GM18520 (cell line): ENCODE measurements at regions not wholly inside any gene's neighbourhood (a gene's known extent, or its start where the extent isn't known, plus 50 kb on each side); places are given as distances from the start of the nearest gene placed in this dataset.

Experiments
- ATAC-seq: cut with Tn5 transposase; IDR thresholded peaks from one replicate; pipeline ENCODE4 v1.9.1; 2021; ENCODE audit not compliant: unreplicated experiment

DNA sequence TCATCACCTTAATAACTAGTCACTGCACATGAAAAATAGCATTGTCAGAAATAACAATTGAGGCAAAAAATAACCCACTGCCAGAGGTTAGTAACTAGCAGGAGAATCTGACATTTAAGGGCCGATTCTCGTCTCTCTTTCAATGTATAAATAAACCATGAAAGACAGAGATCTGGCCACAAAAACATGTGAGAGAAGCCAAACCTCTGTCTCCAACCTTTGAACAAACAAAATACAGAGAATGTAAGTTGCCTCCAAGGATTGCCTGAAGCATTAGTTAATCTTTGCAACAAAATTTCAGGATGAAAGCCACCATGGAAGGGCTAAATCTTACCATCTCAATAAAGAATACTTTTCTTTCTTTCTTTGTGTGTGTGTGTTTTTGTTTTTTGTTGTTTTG lies 257.4 kb upstream of the TMTC1 start:
- ATAC-seq: no peak

- ATAC-seq: no peak
Observed at GRCh38 chr12:30030693-30031374, 247.1 kb upstream of the TMTC1 start.

DNA sequence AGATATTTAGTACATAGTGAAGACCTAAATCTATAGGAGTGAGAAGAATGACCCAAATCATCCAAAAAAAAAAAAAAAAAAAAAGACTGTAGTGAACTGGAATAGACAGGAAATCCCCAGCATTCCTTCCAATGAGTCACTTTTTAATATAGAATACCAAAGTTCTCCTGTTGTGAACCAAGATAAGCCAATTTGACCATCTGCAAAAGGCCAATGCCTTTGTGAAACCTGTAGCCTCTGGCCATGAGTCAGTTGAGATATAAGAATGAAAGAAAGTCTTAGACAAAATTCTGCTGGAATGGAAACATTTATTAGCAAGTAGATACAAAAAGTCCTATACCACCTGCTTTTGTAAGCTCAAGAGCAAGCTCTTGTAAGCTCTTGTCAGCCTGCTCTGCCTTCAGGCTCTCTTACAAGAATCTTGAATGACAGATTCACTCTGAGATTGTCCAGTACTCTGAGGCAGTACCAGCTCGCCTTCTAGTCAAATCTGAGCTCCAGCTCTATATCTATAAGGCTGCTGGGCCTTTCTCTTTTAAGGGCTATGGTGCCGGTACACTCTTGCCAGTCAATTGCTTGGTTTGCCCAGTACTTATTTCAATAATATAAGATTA lies 243.0 kb upstream of the TMTC1 start:
- no peak for ATAC-seq

DNA sequence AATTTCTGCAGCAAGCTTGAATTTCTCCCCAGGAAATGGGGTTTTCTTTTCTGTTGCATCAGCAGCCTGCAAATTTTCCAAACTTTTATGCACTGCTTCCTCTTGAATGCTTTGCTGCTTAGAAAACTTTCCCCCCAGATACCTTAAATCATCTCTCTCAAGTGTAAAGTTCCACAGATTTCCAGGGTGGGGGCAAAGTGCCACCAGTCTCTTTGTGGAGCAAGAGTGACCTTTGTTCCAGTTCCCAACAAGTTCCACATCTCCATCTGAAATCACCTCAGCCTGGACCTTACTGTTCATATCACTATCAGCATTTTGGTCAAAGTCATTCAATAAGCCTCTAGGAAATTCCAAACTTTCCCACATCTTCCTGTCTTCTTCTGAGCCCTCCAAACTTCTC lies 241.6 kb upstream of the TMTC1 start:
- ATAC-seq: no peak

DNA sequence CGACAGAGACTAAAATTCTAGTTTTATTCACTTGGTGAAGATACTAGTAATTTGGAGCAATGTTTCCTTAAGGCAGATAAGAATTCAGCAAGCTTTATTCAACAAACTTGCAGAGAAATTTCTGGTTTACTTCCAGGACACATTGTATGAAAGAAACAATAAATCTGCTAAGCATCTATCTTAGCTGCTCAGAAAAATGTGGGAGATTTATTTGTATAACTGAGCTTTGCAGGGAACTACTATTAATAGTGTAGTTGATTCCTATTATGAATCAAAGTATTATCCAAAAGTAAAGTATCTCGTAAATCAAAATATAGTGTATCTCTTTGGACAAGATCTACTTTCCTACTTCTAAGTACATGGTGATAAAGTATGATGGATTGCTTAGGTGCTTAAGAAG lies 239.4 kb upstream of the TMTC1 start:
- no peak for ATAC-seq

- ATAC-seq: no peak
Observed at GRCh38 chr12:30021051-30021833, 237.5 kb upstream of the TMTC1 start.

DNA sequence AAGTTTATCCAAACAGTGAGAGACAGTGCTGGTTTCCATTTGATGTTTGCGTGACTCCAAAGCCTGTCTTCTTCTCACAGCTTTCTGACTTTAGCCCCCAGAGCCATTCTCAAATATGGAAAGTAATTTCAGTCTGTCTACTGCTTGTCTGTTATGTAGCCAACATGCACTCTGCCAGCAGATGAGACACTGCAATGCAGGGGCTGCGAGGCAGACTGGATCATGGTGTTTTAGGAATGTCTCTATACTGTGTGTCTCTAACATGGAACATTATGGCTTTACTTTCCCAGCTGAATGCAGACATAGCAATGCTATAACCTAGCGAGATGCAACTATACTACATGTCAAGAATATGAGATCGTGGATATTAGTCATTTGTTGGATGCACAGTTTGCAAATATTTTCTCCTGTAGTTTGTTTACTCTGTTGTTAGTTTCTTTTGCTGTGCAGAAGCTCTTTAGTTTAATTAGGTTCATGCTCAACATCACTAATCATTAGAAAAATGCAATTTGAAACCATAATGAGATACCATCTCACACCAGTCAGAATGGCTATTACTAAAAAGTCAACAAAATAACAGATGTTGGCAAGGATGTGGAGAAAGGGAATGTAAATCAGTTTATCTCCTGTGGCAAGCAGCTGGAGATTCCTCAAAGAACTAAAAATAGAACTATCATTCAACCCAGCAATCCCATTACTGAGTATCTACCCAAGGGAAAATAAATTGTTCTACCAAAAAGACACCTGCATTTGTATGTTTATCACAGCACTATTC lies 235.8 kb upstream of the TMTC1 start:
- ATAC-seq: no peak

- no peak for ATAC-seq
Observed at GRCh38 chr12:30016540-30017055, 232.9 kb upstream of the TMTC1 start.

DNA sequence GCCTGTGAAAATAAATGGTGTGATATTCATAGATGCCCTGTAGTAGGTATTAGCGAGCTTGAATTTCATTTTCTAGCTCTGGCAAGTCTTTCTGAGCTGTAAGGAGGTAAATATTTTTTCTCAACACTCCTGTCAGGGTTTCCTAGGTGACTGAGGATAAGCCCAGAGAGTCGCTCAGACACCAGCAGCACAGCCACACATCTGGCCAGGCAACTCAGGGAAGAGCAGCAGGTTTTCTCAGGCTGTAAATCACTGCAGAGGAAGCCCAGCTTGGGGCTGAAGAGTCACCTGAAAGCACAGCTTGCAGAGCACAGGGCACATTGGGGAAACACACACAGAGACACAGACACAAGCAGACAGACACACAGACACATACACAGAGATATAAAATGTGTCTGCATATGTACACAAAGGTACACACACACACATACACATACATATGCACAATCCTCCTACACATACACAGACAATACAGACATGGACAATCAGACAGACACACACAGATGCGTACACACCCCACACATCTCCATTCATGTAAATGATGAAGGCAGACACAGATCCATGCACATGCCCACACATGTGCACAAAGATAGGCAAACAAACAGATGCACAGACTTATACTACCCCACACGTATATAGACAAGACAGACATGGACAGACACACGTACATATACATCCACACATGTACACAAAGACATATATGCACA lies 232.0 kb upstream of the TMTC1 start:
- no peak for ATAC-seq

DNA sequence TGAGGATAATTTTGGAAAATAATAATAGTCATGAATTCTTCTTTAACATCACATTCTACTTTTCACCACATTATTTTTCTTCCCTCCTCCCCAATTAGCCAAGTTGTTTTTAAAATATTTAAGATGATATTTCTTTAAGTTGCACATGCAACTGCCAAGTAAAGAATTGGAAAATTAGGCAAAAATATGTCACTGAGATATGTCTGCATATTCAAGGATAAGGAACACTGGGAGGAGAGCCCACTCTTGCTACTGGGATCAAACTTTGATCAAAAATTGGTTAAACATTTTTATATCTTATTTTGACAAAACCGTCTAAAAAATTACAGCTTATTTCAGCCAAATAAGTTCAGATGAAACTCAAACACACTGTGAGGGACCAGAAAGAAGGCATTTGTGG lies 231.2 kb upstream of the TMTC1 start:
- no peak for ATAC-seq

DNA sequence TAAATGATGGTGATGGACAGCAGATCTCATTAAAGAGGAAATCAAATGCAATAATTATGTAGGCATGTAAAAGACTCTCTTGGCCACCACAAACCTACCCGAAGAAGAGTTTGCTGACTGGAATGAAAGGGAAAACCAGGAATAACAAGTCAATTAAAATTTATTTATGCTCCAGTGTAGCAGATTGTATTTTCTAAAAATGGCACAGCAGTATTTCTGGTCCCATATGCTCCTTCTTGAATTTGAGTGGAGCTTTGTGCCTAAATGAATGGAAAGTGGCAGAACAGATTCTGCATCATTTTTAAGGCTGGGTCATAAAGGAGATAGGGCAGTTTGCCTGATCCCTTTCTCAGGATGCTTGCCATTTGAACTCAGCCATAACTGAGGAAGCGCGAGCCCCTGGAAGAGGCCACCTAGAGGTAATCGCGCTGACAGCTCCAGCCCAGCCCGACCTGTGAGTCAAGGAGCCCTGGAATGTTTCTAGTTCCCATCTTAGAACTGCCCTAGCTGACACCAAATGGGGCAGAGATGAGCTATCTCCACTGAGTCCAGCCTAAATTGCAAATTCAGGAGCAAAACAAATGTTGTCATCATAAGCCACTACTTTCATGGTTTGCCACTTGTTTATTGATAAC lies 229.2 kb upstream of the TMTC1 start:
- no peak for ATAC-seq

- no peak for ATAC-seq
Observed at GRCh38 chr12:30010071-30011052, 226.6 kb upstream of the TMTC1 start.

GRCh38 chr12:30006021-30006420 lies 222.3 kb upstream of the TMTC1 start:
- ATAC-seq: no peak

- no peak for ATAC-seq
Observed at GRCh38 chr12:30003321-30003720, 219.6 kb upstream of the TMTC1 start.

DNA sequence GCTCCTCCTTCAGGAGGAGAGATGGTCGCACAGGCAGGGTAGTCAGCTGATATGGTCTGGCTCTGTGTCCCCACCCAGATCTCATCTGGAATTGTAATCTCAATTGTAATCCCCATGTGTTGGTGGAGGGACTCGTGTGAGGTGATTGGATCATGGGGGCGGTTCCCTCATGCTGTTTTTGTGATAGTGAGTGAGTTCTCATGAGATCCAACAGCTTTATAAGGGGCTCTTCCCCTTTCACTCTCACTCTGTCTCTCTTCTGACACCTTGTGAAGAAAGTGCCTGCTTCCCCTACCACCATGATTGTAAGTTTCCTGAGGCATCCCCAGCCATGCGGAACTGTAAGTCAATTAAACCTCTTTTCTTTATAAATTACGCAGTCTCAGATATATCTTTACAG lies 218.9 kb upstream of the TMTC1 start:
- no peak for ATAC-seq

- no peak for ATAC-seq
Observed at GRCh38 chr12:30000401-30000800, 216.7 kb upstream of the TMTC1 start.

DNA sequence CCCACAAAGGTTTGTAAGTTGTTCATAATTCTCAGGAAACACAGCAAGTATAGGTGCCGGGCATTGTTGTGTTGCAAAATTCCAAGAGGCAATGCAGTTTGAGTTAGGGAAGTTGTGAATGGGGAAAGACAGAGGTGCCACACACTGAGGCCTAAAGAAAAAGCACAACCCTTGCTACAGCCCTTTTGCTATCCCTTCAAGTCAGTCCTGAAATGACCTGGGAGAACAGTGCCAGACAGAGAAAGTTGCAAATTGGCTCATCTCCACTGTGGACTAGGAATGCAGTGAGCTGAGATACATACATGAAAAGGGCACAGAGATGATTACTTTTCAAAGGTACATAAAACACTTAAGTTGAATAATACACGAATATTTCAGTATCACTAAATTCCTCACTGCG lies 213.3 kb upstream of the TMTC1 start:
- ATAC-seq: no peak

GRCh38 chr12:29992366-29992765 lies 208.6 kb upstream of the TMTC1 start:
- ATAC-seq: no peak

DNA sequence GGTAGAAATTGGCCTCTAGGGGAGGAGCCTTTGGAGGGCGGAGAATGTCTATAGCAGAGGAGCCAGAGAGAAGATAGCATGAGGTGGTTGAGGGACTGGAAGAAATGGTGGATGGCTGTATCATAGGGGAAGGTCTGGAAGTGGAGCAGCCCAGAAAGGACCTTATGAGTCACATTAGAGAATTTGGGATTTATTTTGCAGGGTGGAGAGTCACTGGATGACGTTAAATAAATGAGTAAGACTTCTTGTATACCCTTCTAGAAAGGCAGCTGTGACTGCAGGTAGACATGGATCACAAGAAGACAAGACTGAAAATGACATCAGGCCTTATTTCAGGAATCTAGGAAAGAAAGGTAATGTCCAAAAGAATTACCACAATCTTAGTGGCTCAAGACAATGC lies 208.2 kb upstream of the TMTC1 start:
- ATAC-seq: no peak
